A204.1 (cell line): ENCODE measurements at regions not wholly inside any gene's neighbourhood (a gene's known extent, or its start where the extent isn't known, plus 50 kb on each side); places are given as distances from the start of the nearest gene placed in this dataset.
"Not testable (repeated sequence)": the region's sequence is repeated elsewhere in the genome, so short reads cannot be mapped to it uniquely, and the experiment has no call there.

ENCODE experiments used
- FAIRE-seq: peaks from 2 replicates; lab custom pipeline; 2012; peaks lifted over from hg19 to GRCh38; lab: Jason Lieb, UNC

- no peak for FAIRE-seq
Observed at GRCh38 chr1:148315071-148315811, 163.2 kb upstream of the NBPF11 start.

- no peak for FAIRE-seq
Observed at GRCh38 chr1:148310807-148311206, 158.7 kb upstream of the NBPF11 start.

GRCh38 chr1:148309940-148310500, 157.9 kb upstream of the NBPF11 start:
- FAIRE-seq, result no peak

GRCh38 chr1:148308832-148309458, 156.9 kb upstream of the NBPF11 start:
- no peak for FAIRE-seq

GRCh38 chr1:148307583-148308185, 155.6 kb upstream of the NBPF11 start:
- FAIRE-seq, result no peak

- FAIRE-seq, result not testable (repeated sequence)
Observed at GRCh38 chr1:148304935-148305334, 152.9 kb upstream of the NBPF11 start.

- not testable (repeated sequence) for FAIRE-seq
Observed at GRCh38 chr1:148302586-148303364, 150.7 kb upstream of the NBPF11 start.

- not testable (repeated sequence) for FAIRE-seq
Observed at GRCh38 chr1:148297852-148298251, 145.8 kb upstream of the NBPF11 start.

GRCh38 chr1:148296511-148296910, 144.4 kb upstream of the NBPF11 start:
- FAIRE-seq, result no peak

GRCh38 chr1:148294116-148294807, 142.2 kb upstream of the NBPF11 start:
- FAIRE-seq, result no peak

- FAIRE-seq, result no peak
Observed at GRCh38 chr1:148293651-148294050, 141.6 kb upstream of the NBPF11 start.

GRCh38 chr1:148292915-148293314, 140.8 kb upstream of the NBPF11 start:
- no peak for FAIRE-seq

GRCh38 chr1:148290881-148291280, 138.8 kb upstream of the NBPF11 start:
- no peak for FAIRE-seq

- no peak for FAIRE-seq
Observed at GRCh38 chr1:148289647-148290046, 137.6 kb upstream of the NBPF11 start.

- not testable (repeated sequence) for FAIRE-seq
Observed at GRCh38 chr1:148285946-148286345, 133.9 kb upstream of the NBPF11 start.

- not testable (repeated sequence) for FAIRE-seq
Observed at GRCh38 chr1:148280831-148281572, 128.9 kb upstream of the NBPF11 start.

- FAIRE-seq, result not testable (repeated sequence)
Observed at GRCh38 chr1:148279002-148279542, 127.0 kb upstream of the NBPF11 start.

GRCh38 chr1:148277865-148278279, 125.8 kb upstream of the NBPF11 start:
- FAIRE-seq, result not testable (repeated sequence)

- FAIRE-seq, result not testable (repeated sequence)
Observed at GRCh38 chr1:148267066-148267465, 115.0 kb upstream of the NBPF11 start.
